ENCODE measurements at regions not wholly inside any gene's neighbourhood (a gene's known extent, or its start where the extent isn't known, plus 50 kb on each side); places are given as distances from the start of the nearest gene placed in this dataset.

DNA sequence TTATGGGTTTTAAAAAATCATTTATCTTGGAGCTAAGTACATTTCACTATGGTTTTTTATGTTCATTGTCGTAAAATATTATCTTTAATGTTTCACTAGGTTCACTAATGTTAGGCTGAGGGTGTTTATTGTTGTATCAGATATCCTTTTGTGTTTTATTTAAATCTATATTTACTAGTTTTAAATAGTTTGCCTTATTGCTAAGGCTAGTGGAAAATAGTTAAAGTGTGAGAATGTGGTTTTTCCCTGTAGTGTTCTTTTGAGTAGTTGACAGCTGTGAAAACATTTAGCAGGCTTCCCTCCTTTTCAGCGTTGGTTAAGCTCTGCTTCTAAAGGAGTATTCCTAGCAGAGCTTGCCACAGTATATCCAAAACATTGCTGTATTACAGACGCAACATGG is 139.0 kb downstream of the TM9SF2 start:
- POLR2A ChIA-PET, result no interaction called here
- TF ChIP-seq, protein P1, sequence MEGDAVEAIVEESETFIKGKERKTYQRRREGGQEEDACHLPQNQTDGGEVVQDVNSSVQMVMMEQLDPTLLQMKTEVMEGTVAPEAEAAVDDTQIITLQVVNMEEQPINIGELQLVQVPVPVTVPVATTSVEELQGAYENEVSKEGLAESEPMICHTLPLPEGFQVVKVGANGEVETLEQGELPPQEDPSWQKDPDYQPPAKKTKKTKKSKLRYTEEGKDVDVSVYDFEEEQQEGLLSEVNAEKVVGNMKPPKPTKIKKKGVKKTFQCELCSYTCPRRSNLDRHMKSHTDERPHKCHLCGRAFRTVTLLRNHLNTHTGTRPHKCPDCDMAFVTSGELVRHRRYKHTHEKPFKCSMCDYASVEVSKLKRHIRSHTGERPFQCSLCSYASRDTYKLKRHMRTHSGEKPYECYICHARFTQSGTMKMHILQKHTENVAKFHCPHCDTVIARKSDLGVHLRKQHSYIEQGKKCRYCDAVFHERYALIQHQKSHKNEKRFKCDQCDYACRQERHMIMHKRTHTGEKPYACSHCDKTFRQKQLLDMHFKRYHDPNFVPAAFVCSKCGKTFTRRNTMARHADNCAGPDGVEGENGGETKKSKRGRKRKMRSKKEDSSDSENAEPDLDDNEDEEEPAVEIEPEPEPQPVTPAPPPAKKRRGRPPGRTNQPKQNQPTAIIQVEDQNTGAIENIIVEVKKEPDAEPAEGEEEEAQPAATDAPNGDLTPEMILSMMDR (IDR thresholded peaks at IDR 0.05; ENCODE audit: low read depth, low read length), result no peak
- DNase-seq (ENCODE audit: low read depth, low spot score), result no peak

GRCh38 chr13:99639126-99639525 is 137.9 kb downstream of the TM9SF2 start:
- POLR2A ChIA-PET, result no interaction called here
- CTCF ChIA-PET, result no interaction called here
- no peak for DNase-seq (ENCODE audit: low read depth, low spot score)

More for the DNA sequence above, 139.0 kb downstream of the TM9SF2 start:
- Histone ChIP-seq H3K27ac (ENCODE audit: low read depth, low read length) (no peak overlapping the region), H3K9me3 (ENCODE audit: control insufficient read depth, insufficient read depth, low read length) (no peaks in the 10 kb centered on the region), H3K4me3 (ENCODE audit: low read depth, low read length) (no peak overlapping the region), H3K27me3 (ENCODE audit: control insufficient read depth, insufficient read depth, low read length) (peaks cover 2% of the 10 kb centered on the region)
- CTCF ChIA-PET, result no interaction called here

DNA sequence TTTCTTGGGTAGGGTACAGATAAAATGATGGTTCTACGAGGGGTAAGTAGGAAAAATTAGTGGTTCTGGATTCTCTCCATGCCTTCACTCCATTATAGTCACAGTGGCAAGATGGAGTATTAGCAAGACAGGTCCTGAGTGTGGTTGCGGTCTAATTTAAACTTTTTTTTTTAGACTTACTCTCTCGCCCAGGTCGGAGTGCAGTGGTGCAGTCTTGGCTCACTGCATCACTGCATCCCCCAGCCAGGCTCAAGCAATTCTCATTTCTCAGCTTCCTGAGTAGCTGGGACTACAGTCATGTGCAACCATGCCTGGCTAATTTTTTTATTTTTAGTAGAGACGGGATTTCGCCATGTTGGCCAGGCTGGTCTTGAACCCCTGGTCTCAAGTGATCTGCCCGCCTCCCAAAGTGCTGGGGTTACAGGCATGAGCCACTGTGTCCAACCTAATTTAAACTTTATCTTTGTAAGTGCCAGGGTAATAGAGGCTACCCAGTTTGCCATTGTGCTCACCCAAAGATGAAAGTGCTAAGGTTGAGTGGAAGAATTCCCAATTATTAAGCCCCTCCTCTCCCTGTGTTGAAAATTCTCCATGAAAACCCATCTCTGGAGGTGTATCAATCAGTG is 135.6 kb downstream of the TM9SF2 start:
- no peak overlapping the region for H3K4me3 ChIP-seq (ENCODE audit: low read depth, low read length)
- peaks cover 3% of the 10 kb centered on the region for H3K27me3 ChIP-seq (ENCODE audit: control insufficient read depth, insufficient read depth, low read length)
- TF ChIP-seq, protein P1 (IDR thresholded peaks at IDR 0.05; ENCODE audit: low read depth, low read length), result no peak
- H3K27ac ChIP-seq (ENCODE audit: low read depth, low read length), result no peak overlapping the region
- ChIA-PET POLR2A (no interaction called here), CTCF (no interaction called here)
- no peaks in the 10 kb centered on the region for H3K9me3 ChIP-seq (ENCODE audit: control insufficient read depth, insufficient read depth, low read length)
- DNase-seq (ENCODE audit: low read depth, low spot score), result no peak

More at GRCh38 chr13:99639126-99639525, 137.9 kb downstream of the TM9SF2 start:
- TF ChIP-seq, protein P1 (IDR thresholded peaks at IDR 0.05; ENCODE audit: low read depth, low read length), result no peak
- H3K27me3 ChIP-seq (ENCODE audit: control insufficient read depth, insufficient read depth, low read length), result peaks cover 4% of the 10 kb centered on the region
- no peak overlapping the region for H3K27ac ChIP-seq (ENCODE audit: low read depth, low read length)
- H3K9me3 ChIP-seq (ENCODE audit: control insufficient read depth, insufficient read depth, low read length), result no peaks in the 10 kb centered on the region
- no peak overlapping the region for H3K4me3 ChIP-seq (ENCODE audit: low read depth, low read length)

DNA sequence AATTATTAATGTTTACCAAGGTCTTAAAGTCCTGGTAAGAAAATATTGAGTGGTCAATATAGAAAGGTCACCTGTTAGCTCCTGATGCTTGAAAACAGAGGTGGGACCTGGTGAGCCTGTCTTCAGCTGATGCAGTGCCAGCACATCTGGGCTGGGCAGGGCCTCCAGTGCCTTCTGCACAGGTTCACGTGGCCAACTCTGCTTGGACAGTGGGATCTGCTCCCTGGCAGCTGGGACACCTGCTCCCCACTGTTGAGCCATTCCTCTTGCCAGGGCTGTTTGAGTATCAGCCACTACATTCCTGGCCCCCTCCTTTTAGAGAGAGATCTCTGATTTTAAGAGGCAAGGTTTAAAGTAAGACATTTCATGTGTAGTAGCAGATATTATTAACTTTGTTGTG is 135.0 kb downstream of the TM9SF2 start:
- DNase-seq (ENCODE audit: low read depth, low spot score), result no peak
- H3K27me3 ChIP-seq (ENCODE audit: control insufficient read depth, insufficient read depth, low read length), result peaks cover 4% of the 10 kb centered on the region
- H3K27ac ChIP-seq (ENCODE audit: low read depth, low read length), result no peak overlapping the region
- POLR2A ChIA-PET, result no interaction called here
- H3K9me3 ChIP-seq (ENCODE audit: control insufficient read depth, insufficient read depth, low read length), result no peaks in the 10 kb centered on the region
- CTCF ChIA-PET, result no interaction called here
- H3K4me3 ChIP-seq (ENCODE audit: low read depth, low read length), result no peak overlapping the region
- TF ChIP-seq, protein P1 (IDR thresholded peaks at IDR 0.05; ENCODE audit: low read depth, low read length), result no peak

DNA sequence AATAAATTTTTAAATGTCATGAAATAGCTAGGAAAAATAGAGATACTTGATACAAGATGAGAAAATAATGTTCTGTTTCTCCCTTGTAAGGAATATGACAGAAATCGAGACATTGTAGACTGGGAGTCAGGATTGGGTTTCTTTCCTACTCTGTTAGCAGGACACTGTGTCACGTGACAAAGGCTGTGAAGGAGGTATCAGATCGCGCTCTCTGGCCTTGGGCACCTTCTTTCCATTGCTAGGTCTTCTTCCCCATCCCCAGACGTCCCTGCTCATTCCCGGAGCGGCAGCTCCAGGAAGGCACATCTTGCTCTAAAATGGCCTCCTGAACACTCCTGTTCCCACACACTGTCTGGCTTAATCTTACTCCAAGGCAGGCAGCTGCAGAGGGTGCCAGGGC is 133.4 kb downstream of the TM9SF2 start:
- POLR2A ChIA-PET, result no interaction called here
- CTCF ChIA-PET, result no interaction called here
- no peaks in the 10 kb centered on the region for H3K9me3 ChIP-seq (ENCODE audit: control insufficient read depth, insufficient read depth, low read length)
- H3K27me3 ChIP-seq (ENCODE audit: control insufficient read depth, insufficient read depth, low read length), result peaks cover 4% of the 10 kb centered on the region
- DNase-seq (ENCODE audit: low read depth, low spot score), result no peak
- H3K4me3 ChIP-seq (ENCODE audit: low read depth, low read length), result no peak overlapping the region
- TF ChIP-seq, protein P1 (IDR thresholded peaks at IDR 0.05; ENCODE audit: low read depth, low read length), result no peak
- no peak overlapping the region for H3K27ac ChIP-seq (ENCODE audit: low read depth, low read length)
